ENCODE measurements at regions not wholly inside any gene's neighbourhood (a gene's known extent, or its start where the extent isn't known, plus 50 kb on each side); places are given as distances from the start of the nearest gene placed in this dataset.

DNA sequence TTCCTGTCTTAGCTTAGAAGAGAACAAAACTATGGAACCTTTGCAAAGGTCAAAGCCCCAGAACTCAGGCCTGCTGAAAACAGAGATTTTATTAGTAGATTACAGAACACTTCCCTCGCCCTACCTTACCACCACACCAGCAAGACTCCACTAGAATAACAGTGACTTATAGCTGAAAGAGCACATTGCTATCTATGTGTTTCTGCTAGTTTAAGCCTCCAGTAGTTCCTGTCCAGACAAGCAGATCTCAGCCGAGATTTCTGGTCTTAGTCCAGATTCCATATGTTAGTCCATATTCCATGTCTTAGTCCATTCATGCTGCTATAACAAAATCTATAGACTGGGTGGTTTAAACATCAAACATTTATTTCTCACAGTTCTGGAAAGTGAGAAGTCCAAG lies 412.3 kb upstream of the ID4 start:
- no peak for DNase-seq

DNA sequence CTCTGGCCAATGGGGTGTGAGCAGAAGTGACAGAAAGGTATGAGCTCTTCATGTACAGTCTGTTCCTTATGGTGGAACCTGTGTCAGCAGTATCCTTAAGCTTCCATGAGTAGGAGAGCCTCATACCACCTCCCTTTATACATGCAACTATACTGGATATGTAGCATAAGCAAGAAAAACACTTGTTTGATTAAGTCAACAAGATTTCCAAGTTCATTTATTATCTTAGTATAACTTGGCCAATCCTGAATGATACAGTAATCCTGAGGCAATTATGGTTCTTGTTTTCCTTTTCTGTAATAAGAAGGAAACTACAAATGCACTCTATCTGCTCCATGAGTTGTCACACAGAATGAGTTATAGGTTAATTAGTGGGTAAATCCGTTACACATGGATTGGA lies 409.6 kb upstream of the ID4 start:
- DNase-seq, result no peak

DNA sequence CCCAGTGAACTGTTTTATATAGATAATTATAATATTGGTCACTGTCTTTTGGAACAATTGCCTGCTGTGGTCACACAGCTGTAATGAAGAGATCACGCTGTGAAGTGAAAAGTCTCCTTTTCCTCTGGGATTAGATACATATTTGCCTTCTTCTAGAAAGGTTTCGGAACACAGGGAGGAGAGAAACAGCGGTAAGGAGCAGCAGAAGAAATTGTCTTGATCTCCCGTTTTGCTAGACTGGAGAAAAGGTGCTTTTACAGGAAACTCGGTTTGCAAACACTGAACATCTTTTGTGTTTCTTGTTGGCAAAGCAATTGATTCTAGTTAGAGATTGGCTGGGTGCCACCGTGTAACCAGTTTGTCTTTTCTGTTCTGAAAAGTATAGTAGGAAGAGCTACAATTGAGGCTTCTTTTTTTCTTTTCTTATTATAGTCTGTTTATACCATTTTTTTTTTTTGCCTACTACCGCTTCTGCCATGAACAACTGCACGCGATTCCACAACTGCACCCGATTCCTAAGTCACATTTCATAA lies 404.1 kb upstream of the ID4 start:
- no peak for DNase-seq

- DNase-seq, result no peak
Measured at GRCh38 chr6:19434065-19434464, 403.1 kb upstream of the ID4 start.

DNA sequence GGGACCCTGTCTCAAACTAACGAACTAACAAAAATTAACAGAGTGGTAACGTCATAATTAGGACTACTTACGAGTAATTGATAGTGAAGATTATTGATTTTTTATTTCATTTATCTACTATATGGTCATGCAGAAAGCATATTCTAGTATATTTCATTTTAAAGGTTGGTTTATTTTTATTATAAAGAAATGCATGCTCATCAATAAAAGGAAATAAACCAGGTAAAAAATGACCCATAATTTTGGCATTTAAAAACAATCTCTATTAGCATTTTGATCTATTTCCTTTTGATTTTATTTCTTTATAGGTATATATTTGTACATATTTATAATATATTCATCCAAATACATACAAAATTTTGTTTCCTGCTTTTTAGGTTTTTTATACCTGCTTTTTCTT lies 401.4 kb upstream of the ID4 start:
- DNase-seq, result no peak

GRCh38 chr6:19438566-19439353 lies 398.4 kb upstream of the ID4 start:
- no peak for DNase-seq

DNA sequence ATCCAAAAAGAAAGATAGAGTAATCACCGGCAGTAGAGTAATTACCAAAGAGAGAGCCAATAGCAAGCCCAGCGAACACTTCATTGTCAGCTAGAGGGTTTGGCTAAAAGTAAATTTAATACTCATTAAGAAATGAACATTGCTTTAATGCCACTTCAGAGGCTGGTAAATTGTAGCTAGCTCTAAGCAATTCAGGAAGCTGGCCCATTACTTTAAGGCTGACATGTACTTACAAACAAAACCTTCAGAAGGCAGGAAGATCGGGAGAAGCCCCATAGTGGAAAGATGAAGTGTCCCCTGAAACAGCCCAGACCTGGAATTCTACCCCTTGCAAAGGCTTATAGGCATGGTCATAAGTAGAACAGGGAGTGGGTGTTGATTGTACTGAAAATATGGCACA lies 396.6 kb upstream of the ID4 start:
- DNase-seq, result no peak

DNA sequence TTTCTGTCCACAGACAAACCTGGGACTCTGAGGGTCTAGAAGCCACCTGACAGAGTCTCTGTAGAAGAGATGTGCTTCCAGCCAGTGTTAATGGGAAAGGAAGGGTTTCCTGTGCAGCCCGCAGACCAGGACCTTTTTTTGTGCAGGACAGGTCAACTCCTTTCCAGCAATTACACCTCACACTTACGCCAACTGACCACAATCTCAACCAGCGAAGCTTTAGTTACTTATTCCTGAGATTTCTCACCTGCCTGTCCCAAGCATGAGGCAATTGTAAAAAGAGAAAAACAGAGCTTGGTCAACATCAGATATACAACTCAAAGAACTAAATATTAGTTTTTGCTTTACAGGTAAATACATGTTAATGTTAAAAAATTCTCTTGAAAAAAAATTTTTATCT lies 393.8 kb upstream of the ID4 start:
- no peak for DNase-seq

GRCh38 chr6:19444041-19444440 lies 393.1 kb upstream of the ID4 start:
- DNase-seq, result no peak

DNA sequence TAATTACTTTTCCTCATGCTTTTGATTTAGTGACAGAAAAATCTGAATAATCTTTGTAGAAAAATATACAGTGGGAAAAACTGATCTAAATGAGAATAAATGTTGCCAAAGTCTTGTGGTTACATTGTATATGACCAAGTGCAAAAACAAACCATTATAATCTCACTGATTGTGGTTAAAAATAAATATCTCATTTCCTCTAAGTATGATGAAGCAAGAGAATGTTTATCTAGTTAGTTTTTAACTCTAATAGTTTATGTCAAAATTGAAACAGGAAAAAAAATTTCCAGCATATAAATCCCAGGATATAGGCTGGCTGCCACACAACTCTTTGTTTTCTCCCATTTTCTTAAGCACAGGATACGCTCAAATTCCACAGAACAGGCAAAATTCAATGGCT lies 392.7 kb upstream of the ID4 start:
- DNase-seq, result no peak

GRCh38 chr6:19446570-19446969 lies 390.6 kb upstream of the ID4 start:
- no peak for DNase-seq

DNA sequence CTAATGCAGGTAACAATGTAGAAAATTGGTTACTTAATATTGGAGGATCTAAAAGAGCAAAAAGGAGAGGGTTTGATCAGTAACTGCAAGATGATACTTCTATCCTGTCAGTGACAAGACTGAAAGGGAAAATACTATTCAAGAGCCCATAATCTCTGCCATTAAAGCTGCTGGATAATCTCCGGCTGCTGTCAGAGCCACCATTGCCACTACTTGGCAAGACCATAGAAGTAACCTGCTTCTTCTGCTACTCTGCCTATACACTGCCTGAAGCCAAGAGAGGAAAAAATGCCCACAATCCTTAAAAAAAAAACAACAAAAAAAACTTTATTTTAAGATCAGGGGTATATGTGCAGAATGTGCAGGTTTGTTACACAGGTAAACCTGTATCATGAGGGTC lies 386.5 kb upstream of the ID4 start:
- no peak for DNase-seq

DNA sequence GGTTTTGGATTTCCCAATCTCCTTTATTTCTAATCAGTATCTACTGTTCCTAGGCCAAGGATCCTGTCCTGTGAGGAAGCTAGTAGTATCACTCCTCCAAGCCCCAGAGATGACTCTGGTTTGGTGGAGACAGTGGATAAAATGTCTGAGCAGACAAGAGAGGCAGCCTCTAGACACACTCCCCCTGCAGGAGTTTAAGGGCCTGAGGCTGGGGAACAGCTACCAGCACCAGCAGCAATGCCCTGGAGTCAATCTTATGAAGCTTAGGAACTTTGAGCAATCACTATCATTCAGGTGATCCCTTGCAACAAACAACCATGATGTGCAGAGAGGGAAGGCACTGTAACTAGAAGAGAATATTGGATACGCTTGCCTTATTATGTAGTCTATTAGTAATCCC lies 384.7 kb upstream of the ID4 start:
- DNase-seq, result no peak

DNA sequence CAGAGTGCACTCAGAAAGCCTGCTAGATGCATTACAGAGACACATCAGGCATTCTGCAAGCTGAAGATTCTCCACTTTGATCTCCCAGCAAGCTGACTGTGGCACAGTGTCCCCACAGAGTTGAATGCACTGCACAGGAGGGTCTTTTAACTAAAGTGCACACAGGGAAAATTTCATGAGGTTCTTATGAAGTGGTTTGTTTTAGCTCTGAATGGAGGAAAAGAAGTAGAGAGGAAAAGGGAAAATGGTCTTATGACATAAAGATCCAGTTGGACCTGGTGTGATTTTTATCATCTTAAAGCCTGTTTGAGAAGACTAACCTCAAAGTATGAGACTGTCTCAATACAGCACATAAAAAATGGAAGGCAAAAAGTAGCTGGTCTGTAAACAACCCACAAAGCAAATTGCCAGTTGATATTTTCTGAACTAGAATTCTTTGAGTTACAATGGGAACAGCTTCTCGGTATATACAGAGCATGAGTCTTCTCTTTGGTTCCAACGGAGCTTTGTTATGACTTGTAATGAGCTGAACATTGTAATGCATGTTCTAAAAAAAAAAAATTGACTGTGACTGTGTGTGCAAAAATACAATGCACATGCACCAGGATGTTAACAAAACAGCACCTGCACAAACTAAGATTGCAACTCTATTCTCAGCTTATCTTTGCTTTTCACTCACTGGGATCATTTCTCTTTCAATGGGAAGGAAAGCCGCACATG lies 383.0 kb upstream of the ID4 start:
- DNase-seq, result no peak

- no peak for DNase-seq
Measured at GRCh38 chr6:19454721-19455392, 382.3 kb upstream of the ID4 start.

DNA sequence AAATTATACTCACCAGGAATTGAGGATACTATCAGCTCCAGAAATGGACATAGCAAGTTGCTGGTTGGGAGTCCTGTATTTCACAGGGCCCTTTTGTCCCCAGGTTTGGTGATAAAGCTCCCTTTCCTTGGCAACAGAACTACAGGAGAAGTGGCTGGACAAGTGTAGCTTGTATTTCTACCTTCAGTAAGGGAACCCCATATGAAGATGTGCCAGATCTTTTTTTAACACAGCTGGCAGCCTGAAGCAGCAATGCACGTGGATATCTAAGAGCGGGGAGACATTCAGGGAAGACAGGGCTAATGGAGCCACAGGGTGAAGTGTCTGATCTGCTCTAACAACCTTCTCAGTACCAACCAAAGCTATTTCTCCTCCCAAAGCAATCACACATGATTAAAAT lies 373.9 kb upstream of the ID4 start:
- no peak for DNase-seq

DNA sequence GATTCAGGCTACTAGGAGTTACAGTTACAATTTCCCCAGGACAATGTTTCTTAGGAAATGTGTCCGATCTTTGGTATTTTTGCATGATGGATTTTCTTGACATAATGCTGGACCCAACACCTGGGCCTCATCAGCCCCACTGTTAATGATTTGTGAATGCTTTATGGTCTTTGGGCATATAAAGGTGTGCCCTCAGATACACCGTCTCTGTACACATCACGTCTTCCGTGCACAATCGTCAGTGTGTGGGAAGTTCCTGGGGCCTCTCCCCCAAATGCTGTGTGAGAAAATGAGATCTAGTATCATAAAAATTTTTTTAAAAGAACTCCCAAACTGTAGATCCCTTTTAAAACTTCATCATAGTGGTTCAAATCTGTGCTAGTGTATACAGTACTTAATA lies 373.2 kb upstream of the ID4 start:
- DNase-seq, result no peak

DNA sequence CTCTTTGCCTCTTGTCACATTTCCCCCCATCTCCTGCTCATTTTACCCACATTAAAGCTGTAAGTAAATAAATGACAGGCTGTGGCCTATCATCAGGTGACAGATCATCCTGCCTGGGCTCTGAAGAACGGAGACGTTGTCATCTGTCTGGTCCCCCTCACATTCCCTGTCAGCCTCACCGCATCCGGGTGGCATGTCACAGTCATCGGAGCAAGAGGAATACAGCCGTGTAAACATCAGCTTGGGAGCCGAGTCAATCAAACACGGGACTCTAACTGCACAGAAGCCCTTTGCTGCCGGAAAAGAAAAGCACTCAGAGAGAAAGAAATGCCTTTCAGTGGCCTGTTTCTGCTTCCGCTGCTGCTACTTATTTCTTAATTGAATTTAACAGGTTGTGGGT lies 371.9 kb upstream of the ID4 start:
- DNase-seq, result no peak

GRCh38 chr6:19465760-19466159 lies 371.4 kb upstream of the ID4 start:
- no peak for DNase-seq

- DNase-seq, result no peak
Measured at GRCh38 chr6:19470333-19470732, 366.8 kb upstream of the ID4 start.

GRCh38 chr6:19472153-19472552 lies 365.0 kb upstream of the ID4 start:
- DNase-seq, result no peak

- no peak for DNase-seq
Measured at GRCh38 chr6:19472850-19473249, 364.3 kb upstream of the ID4 start.

- no peak for DNase-seq
Measured at GRCh38 chr6:19477563-19477962, 359.6 kb upstream of the ID4 start.

- DNase-seq, result no peak
Measured at GRCh38 chr6:19478273-19478672, 358.9 kb upstream of the ID4 start.

Measured in dermis blood vessel endothelial cell (primary cell).